B cell (primary cell): ENCODE measurements at regions not wholly inside any gene's neighbourhood (a gene's known extent, or its start where the extent isn't known, plus 50 kb on each side); places are given as distances from the start of the nearest gene placed in this dataset.

Experiments used
- EZH2 ChIP-seq: IDR thresholded peaks from 2 replicates; pipeline ENCODE4 v1.6.1; 2012; ENCODE audit warnings: borderline replicate concordance, low read depth, mild to moderate bottlenecking, moderate library complexity, low read length; ENCODE audit not compliant: insufficient read depth, poor library complexity, severe bottlenecking
- TF ChIP-seq, protein P1 (sequence below): fragments of 200-600 bp; IDR thresholded peaks from one replicate; pipeline ENCODE4 v1.8.0; 2022; ENCODE audit warnings: antibody characterized with exemption, mild to moderate bottlenecking

DNA sequence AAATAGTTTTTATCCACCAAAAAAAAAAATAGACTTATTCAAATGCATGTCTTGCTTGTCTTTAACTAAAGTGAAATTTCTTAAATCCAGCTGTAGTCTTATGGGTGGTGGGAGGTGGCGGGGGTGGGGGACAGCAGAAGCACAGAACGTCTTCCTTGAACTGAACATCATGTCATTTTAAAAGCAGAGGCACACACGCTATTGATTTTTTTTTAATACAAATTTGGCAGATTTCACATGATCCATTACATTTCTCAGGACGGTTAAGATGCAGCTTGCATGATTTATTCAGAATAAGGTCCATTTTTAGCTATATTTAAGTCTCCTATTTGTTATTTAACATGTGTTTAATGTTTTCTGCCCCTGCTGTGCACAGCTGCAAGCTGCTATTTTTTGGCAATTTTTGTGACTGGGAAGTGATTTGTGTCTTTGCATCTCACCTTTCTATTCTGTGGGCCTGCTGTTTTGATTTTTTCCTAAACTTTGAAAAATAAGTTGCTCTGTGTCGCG, 274.0 kb downstream of the TSHZ3 start:
- TF ChIP-seq, protein P1, sequence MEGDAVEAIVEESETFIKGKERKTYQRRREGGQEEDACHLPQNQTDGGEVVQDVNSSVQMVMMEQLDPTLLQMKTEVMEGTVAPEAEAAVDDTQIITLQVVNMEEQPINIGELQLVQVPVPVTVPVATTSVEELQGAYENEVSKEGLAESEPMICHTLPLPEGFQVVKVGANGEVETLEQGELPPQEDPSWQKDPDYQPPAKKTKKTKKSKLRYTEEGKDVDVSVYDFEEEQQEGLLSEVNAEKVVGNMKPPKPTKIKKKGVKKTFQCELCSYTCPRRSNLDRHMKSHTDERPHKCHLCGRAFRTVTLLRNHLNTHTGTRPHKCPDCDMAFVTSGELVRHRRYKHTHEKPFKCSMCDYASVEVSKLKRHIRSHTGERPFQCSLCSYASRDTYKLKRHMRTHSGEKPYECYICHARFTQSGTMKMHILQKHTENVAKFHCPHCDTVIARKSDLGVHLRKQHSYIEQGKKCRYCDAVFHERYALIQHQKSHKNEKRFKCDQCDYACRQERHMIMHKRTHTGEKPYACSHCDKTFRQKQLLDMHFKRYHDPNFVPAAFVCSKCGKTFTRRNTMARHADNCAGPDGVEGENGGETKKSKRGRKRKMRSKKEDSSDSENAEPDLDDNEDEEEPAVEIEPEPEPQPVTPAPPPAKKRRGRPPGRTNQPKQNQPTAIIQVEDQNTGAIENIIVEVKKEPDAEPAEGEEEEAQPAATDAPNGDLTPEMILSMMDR, result no peak
- no peak for TF ChIP-seq EZH2
